HG03159 (cell line): ENCODE measurements at regions not wholly inside any gene's neighbourhood (a gene's known extent, or its start where the extent isn't known, plus 50 kb on each side); places are given as distances from the start of the nearest gene placed in this dataset.

Source experiments
- ATAC-seq: cut with Tn5 transposase; IDR thresholded peaks from one replicate; pipeline ENCODE4 v1.9.1; 2021; ENCODE audit warnings: mild to moderate bottlenecking, moderate library complexity; ENCODE audit not compliant: unreplicated experiment

- no peak for ATAC-seq
Measured at GRCh38 chr12:41897593-41897992, 247.1 kb downstream of the GXYLT1 start.

GRCh38 chr12:41893491-41893890 lies 251.2 kb downstream of the GXYLT1 start:
- ATAC-seq: no peak

- ATAC-seq: no peak
Measured at GRCh38 chr12:41892302-41892701, 252.4 kb downstream of the GXYLT1 start.

- ATAC-seq: no peak
Measured at GRCh38 chr12:41891226-41891625, 253.4 kb downstream of the GXYLT1 start.

- no peak for ATAC-seq
Measured at GRCh38 chr12:41888285-41888684, 256.4 kb downstream of the GXYLT1 start.

- ATAC-seq: no peak
Measured at GRCh38 chr12:41881891-41882805, 262.5 kb downstream of the GXYLT1 start.

GRCh38 chr12:41869432-41869831 lies 275.2 kb downstream of the GXYLT1 start:
- ATAC-seq: no peak

GRCh38 chr12:41866878-41867430 lies 277.7 kb downstream of the GXYLT1 start:
- ATAC-seq: no peak

- ATAC-seq: no peak
Measured at GRCh38 chr12:41856228-41856627, 288.4 kb downstream of the GXYLT1 start.

- no peak for ATAC-seq
Measured at GRCh38 chr12:41850046-41850445, 294.6 kb downstream of the GXYLT1 start.

GRCh38 chr12:41846718-41847117 lies 298.0 kb downstream of the GXYLT1 start:
- ATAC-seq: no peak

- ATAC-seq: no peak
Measured at GRCh38 chr12:41836416-41836815, 308.3 kb downstream of the GXYLT1 start.

- no peak for ATAC-seq
Measured at GRCh38 chr12:41835556-41835955, 309.1 kb downstream of the GXYLT1 start.

- ATAC-seq: no peak
Measured at GRCh38 chr12:41819948-41820347, 324.7 kb downstream of the GXYLT1 start.

GRCh38 chr12:41804026-41804425 lies 340.6 kb downstream of the GXYLT1 start:
- no peak for ATAC-seq

- ATAC-seq: no peak
Measured at GRCh38 chr12:41802803-41803202, 341.9 kb downstream of the GXYLT1 start.

GRCh38 chr12:41801261-41801660 lies 343.4 kb downstream of the GXYLT1 start:
- ATAC-seq: no peak

- no peak for ATAC-seq
Measured at GRCh38 chr12:41799671-41800070, 345.0 kb downstream of the GXYLT1 start.

- ATAC-seq: no peak
Measured at GRCh38 chr12:41795910-41796309, 348.8 kb downstream of the GXYLT1 start.

GRCh38 chr12:41795051-41795600 lies 349.5 kb downstream of the GXYLT1 start:
- no peak for ATAC-seq

GRCh38 chr12:41794336-41794735 lies 350.3 kb downstream of the GXYLT1 start:
- no peak for ATAC-seq

- no peak for ATAC-seq
Measured at GRCh38 chr12:41784957-41785356, 359.7 kb downstream of the GXYLT1 start.
